ENCODE measurements at regions not wholly inside any gene's neighbourhood (a gene's known extent, or its start where the extent isn't known, plus 50 kb on each side); places are given as distances from the start of the nearest gene placed in this dataset.

- TF ChIP-seq, protein P1, sequence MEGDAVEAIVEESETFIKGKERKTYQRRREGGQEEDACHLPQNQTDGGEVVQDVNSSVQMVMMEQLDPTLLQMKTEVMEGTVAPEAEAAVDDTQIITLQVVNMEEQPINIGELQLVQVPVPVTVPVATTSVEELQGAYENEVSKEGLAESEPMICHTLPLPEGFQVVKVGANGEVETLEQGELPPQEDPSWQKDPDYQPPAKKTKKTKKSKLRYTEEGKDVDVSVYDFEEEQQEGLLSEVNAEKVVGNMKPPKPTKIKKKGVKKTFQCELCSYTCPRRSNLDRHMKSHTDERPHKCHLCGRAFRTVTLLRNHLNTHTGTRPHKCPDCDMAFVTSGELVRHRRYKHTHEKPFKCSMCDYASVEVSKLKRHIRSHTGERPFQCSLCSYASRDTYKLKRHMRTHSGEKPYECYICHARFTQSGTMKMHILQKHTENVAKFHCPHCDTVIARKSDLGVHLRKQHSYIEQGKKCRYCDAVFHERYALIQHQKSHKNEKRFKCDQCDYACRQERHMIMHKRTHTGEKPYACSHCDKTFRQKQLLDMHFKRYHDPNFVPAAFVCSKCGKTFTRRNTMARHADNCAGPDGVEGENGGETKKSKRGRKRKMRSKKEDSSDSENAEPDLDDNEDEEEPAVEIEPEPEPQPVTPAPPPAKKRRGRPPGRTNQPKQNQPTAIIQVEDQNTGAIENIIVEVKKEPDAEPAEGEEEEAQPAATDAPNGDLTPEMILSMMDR (IDR thresholded peaks at IDR 0.05) = no peak
- TF ChIP-seq POLR2A (IDR thresholded peaks at IDR 0.05) = no peak
These were observed 1688.0 kb downstream of the STIM2 start for GRCh38 chr4:28548594-28548993.
